Parathyroid adenoma (tissue), 2 donors: ENCODE measurements at regions not wholly inside any gene's neighbourhood (a gene's known extent, or its start where the extent isn't known, plus 50 kb on each side); places are given as distances from the start of the nearest gene placed in this dataset.

Experiments used
- H2AFZ ChIP-seq: fragments of 300-600 bp; sonication (generic); one replicate; pipeline ENCODE4 v1.7.0; 2017; ENCODE audit warnings: antibody characterized with exemption, mild to moderate bottlenecking
- H3K27ac ChIP-seq: fragments of 300-600 bp; sonication (generic); one replicate; pipeline ENCODE4 v1.7.0; 2017
- H3K27me3 ChIP-seq: fragments of 300-600 bp; sonication (generic); one replicate; pipeline ENCODE4 v1.7.0; 2017; ENCODE audit warnings: low read length; ENCODE audit not compliant: control insufficient read depth, insufficient read depth
- H3K36me3 ChIP-seq: fragments of 300-600 bp; sonication (generic); one replicate; pipeline ENCODE4 v1.7.0; 2017; ENCODE audit warnings: low read length; ENCODE audit not compliant: control insufficient read depth, insufficient read depth
- H3K4me1 ChIP-seq: fragments of 300-600 bp; sonication (generic); one replicate; pipeline ENCODE4 v1.7.0; 2017; ENCODE audit warnings: control low read depth
- H3K4me2 ChIP-seq: fragments of 300-600 bp; sonication (generic); one replicate; pipeline ENCODE4 v1.7.0; 2017; ENCODE audit warnings: low read length
- H3K4me3 ChIP-seq: fragments of 300-600 bp; sonication (generic); one replicate; pipeline ENCODE4 v1.7.0; 2017; ENCODE audit warnings: low read depth, low read length
- H3K79me2 ChIP-seq: fragments of 300-600 bp; sonication (generic); one replicate; pipeline ENCODE4 v1.7.0; 2017; ENCODE audit warnings: control low read depth
- H3K9ac ChIP-seq: fragments of 300-600 bp; sonication (generic); one replicate; pipeline ENCODE4 v1.7.0; 2017; ENCODE audit warnings: mild to moderate bottlenecking
- H3K9me3 ChIP-seq: fragments of 300-600 bp; sonication (generic); one replicate; pipeline ENCODE4 v1.7.0; 2017; ENCODE audit warnings: low read length; ENCODE audit not compliant: control insufficient read depth
- CTCF ChIP-seq: fragments of 300-600 bp; sonication (generic); IDR thresholded peaks from one replicate; pipeline ENCODE4 v1.7.0; 2017; ENCODE audit warnings: antibody characterized with exemption, mild to moderate bottlenecking
- donor health status: primary hyperparathyroidism.

- Histone ChIP-seq H3K36me3 (no peaks in the 10 kb centered on the region), H3K27me3 (no peaks in the 10 kb centered on the region), H3K4me2 (no peak overlapping the region), H3K4me3 (no peak overlapping the region), H3K79me2 (no peaks in the 10 kb centered on the region), H3K9ac (no peak overlapping the region), H3K9me3 (no peaks in the 10 kb centered on the region), H2AFZ (no peak overlapping the region), H3K4me1 (no peaks in the 10 kb centered on the region), H3K27ac (no peak overlapping the region)
- TF ChIP-seq CTCF = no peak
These were observed 89.5 kb upstream of the RPL38 start for GRCh38 chr17:74113952-74114351.

GRCh38 chr17:74114881-74115470, 88.5 kb upstream of the RPL38 start:
- Histone ChIP-seq H3K9me3 (no peaks in the 10 kb centered on the region), H3K36me3 (no peaks in the 10 kb centered on the region), H3K79me2 (no peaks in the 10 kb centered on the region), H3K4me1 (no peaks in the 10 kb centered on the region), H3K4me2 (no peak overlapping the region), H3K27ac (no peak overlapping the region), H3K9ac (no peak overlapping the region), H3K27me3 (no peaks in the 10 kb centered on the region), H2AFZ (no peak overlapping the region), H3K4me3 (no peak overlapping the region)
- TF ChIP-seq CTCF = no peak

GRCh38 chr17:74115586-74115985, 87.9 kb upstream of the RPL38 start:
- H3K4me2 ChIP-seq = no peak overlapping the region
- no peaks in the 10 kb centered on the region for H3K36me3 ChIP-seq
- H3K27me3 ChIP-seq = no peaks in the 10 kb centered on the region
- no peaks in the 10 kb centered on the region for H3K9me3 ChIP-seq
- no peaks in the 10 kb centered on the region for H3K79me2 ChIP-seq
- H3K9ac ChIP-seq = no peak overlapping the region
- no peak overlapping the region for H3K4me3 ChIP-seq
- H3K4me1 ChIP-seq = no peaks in the 10 kb centered on the region
- no peak overlapping the region for H2AFZ ChIP-seq
- no peak for TF ChIP-seq CTCF
- no peak overlapping the region for H3K27ac ChIP-seq

- no peak overlapping the region for H2AFZ ChIP-seq
- H3K4me3 ChIP-seq = no peak overlapping the region
- no peak overlapping the region for H3K9ac ChIP-seq
- TF ChIP-seq CTCF = no peak
- H3K4me1 ChIP-seq = no peaks in the 10 kb centered on the region
- no peak overlapping the region for H3K27ac ChIP-seq
- no peaks in the 10 kb centered on the region for H3K79me2 ChIP-seq
- H3K36me3 ChIP-seq = no peaks in the 10 kb centered on the region
- H3K4me2 ChIP-seq = no peak overlapping the region
- H3K9me3 ChIP-seq = no peaks in the 10 kb centered on the region
- H3K27me3 ChIP-seq = no peaks in the 10 kb centered on the region
These were observed 87.3 kb upstream of the RPL38 start for GRCh38 chr17:74116087-74116717.
